ENCODE measurements at regions not wholly inside any gene's neighbourhood (a gene's known extent, or its start where the extent isn't known, plus 50 kb on each side); places are given as distances from the start of the nearest gene placed in this dataset.

DNA sequence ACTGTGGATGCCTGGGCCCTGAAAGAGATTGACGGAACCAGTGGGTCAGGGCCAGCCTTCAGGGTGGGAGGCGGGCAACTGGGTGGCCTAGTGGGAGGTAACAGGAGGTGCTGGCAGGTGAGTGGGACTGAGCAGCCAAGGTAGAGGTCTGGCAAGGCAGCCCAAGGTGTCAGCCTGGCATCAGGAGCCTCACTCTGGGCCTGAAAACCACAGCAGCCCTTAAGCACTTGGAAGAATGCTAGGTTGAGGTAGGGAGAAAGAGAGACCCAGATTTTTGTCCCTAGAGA, 315.8 kb upstream of the PRICKLE1 start:
- H3K9me3 Mint-ChIP-seq: peaks cover 6% of the 10 kb centered on the region; the same call in 1 of the 2 replicates
- H3K4me1 Mint-ChIP-seq (ENCODE audit: low read depth): no peaks in the 10 kb centered on the region
- TF ChIP-seq, protein P1, sequence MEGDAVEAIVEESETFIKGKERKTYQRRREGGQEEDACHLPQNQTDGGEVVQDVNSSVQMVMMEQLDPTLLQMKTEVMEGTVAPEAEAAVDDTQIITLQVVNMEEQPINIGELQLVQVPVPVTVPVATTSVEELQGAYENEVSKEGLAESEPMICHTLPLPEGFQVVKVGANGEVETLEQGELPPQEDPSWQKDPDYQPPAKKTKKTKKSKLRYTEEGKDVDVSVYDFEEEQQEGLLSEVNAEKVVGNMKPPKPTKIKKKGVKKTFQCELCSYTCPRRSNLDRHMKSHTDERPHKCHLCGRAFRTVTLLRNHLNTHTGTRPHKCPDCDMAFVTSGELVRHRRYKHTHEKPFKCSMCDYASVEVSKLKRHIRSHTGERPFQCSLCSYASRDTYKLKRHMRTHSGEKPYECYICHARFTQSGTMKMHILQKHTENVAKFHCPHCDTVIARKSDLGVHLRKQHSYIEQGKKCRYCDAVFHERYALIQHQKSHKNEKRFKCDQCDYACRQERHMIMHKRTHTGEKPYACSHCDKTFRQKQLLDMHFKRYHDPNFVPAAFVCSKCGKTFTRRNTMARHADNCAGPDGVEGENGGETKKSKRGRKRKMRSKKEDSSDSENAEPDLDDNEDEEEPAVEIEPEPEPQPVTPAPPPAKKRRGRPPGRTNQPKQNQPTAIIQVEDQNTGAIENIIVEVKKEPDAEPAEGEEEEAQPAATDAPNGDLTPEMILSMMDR (IDR thresholded peaks at IDR 0.05): no peak
- DNase-seq: no peak
- peaks cover 2% of the 10 kb centered on the region; the same call in 1 of the 2 replicates for H3K27me3 Mint-ChIP-seq (ENCODE audit: insufficient read depth)
- no peak overlapping the region for H3K27ac Mint-ChIP-seq
- no peak overlapping the region for H3K4me3 Mint-ChIP-seq
- no peaks in the 10 kb centered on the region for H3K36me3 Mint-ChIP-seq (ENCODE audit: low read depth)

DNA sequence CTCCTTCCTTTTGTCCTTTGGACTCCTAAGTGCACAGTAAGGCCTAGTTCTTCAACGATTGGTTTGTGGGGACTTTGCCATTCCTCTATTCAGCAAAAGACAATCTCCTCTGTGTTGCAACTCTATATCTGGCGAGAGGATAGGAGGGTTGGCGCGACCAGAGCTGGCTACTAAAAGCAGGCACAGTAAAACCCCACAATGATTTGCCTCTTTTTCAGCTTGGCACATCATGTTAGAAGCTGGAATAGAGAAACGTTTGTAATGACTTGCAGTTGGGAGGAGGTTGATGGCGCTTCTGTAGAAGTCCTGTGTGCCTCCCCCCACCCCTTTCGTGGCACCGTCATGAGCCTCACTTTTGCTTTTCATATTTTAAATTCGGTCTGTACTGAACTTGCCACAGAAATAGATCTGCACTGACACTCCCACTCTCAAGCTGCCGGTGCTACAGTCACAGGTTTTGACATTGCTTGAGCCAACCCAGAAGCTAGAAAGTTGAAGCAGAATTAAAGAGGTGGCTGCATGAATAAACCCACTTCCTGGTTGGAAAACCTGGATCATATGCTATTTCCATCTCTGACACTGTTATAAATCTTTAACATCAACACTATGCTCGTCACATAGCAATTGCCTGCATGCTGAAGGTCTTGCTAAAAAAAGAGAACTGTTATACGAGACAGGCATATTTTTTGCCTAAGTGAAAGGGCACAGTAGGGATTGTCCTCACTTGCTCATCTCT, 315.3 kb upstream of the PRICKLE1 start:
- Mint-ChIP-seq H3K27ac (no peak overlapping the region), H3K4me1 (ENCODE audit: low read depth) (no peaks in the 10 kb centered on the region), H3K9me3 (peaks cover 6% of the 10 kb centered on the region; the same call in 1 of the 2 replicates), H3K27me3 (ENCODE audit: insufficient read depth) (peaks cover 2% of the 10 kb centered on the region; the same call in 1 of the 2 replicates), H3K36me3 (ENCODE audit: low read depth) (no peaks in the 10 kb centered on the region), H3K4me3 (no peak overlapping the region)
- TF ChIP-seq, protein P1 (IDR thresholded peaks at IDR 0.05): no peak
- DNase-seq: no peak

GRCh38 chr12:42903736-42904135, 314.2 kb upstream of the PRICKLE1 start:
- H3K4me1 Mint-ChIP-seq (ENCODE audit: low read depth): no peaks in the 10 kb centered on the region

DNA sequence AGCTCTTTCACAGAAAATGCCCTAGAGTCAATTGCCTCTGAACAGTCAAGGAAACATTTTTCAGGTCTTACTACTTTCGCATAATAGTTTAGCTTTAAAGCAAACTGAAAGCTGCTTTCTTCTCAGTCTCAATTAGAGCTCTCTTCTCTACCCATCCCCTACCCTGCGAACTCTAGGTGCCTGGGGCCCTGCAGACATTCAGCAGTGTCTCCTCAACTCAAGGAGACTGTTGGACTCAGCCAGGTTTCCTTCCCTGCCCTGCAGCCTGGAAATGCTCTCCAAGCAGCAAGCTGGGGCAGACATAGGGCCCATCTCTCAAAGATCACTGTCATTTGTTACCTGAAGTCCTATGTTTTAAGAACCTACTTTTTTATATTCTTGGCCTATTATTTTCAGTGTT, 312.5 kb upstream of the PRICKLE1 start:
- Mint-ChIP-seq H3K4me3 (no peak overlapping the region), H3K4me1 (ENCODE audit: low read depth) (no peaks in the 10 kb centered on the region), H3K27ac (no peak overlapping the region)

More at GRCh38 chr12:42903736-42904135, 314.2 kb upstream of the PRICKLE1 start:
- H3K36me3 Mint-ChIP-seq (ENCODE audit: low read depth): no peaks in the 10 kb centered on the region
- no peaks in the 10 kb centered on the region for H3K9me3 Mint-ChIP-seq
- peaks cover 2% of the 10 kb centered on the region; the same call in 1 of the 2 replicates for H3K27me3 Mint-ChIP-seq (ENCODE audit: insufficient read depth)
- TF ChIP-seq, protein P1 (IDR thresholded peaks at IDR 0.05): no peak
- H3K27ac Mint-ChIP-seq: no peak overlapping the region
- no peak overlapping the region for H3K4me3 Mint-ChIP-seq
- no peak for DNase-seq

DNA sequence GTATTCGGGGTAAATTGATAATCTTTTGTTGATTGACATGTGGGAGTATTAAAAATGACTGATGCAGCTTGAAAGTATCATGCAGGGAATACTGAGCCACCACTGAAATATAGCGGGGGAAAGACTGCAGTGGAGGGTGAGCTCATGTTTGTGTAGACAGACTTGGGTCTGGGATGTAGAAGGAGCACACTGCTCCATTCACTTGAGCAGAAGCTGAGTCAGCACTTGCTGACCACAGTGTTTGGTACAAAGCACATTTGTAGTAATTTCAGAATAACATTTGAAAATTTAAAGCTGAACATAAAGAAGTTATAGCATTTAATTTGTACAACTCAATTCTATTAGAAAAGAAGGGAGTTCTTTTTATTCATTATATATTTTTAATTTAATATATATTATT, 304.3 kb upstream of the PRICKLE1 start:
- TF ChIP-seq, protein P1 (IDR thresholded peaks at IDR 0.05): no peak
- H3K27me3 Mint-ChIP-seq (ENCODE audit: insufficient read depth): no peaks in the 10 kb centered on the region
- no peaks in the 10 kb centered on the region for H3K4me1 Mint-ChIP-seq (ENCODE audit: low read depth)
- H3K36me3 Mint-ChIP-seq (ENCODE audit: low read depth): no peaks in the 10 kb centered on the region
- DNase-seq: no peak
- H3K4me3 Mint-ChIP-seq: no peak overlapping the region
- peaks cover 9% of the 10 kb centered on the region for H3K9me3 Mint-ChIP-seq
- no peak overlapping the region for H3K27ac Mint-ChIP-seq

More for the DNA sequence above, 312.5 kb upstream of the PRICKLE1 start:
- H3K9me3 Mint-ChIP-seq: peaks cover 4% of the 10 kb centered on the region; the same call in 1 of the 2 replicates
- H3K27me3 Mint-ChIP-seq (ENCODE audit: insufficient read depth): no peaks in the 10 kb centered on the region
- no peak for DNase-seq
- no peaks in the 10 kb centered on the region for H3K36me3 Mint-ChIP-seq (ENCODE audit: low read depth)
- TF ChIP-seq, protein P1 (IDR thresholded peaks at IDR 0.05): no peak
